C4-2B (cell line): ENCODE measurements at regions not wholly inside any gene's neighbourhood (a gene's known extent, or its start where the extent isn't known, plus 50 kb on each side); places are given as distances from the start of the nearest gene placed in this dataset.

Experiments
- H3K27ac ChIP-seq: fragments of 450-650 bp; 2 replicates; pipeline ENCODE4 v1.5.1; 2017
- CTCF ChIP-seq: fragments of 450-650 bp; conservative IDR thresholded peaks from 2 replicates; pipeline ENCODE4 v1.5.1; 2017; ENCODE audit warnings: mild to moderate bottlenecking
- ZFX ChIP-seq: fragments of 450-650 bp; IDR thresholded peaks from 2 replicates; pipeline ENCODE4 v1.6.1; 2017

GRCh38 chr6:90940812-90941481 lies 354.1 kb upstream of the MAP3K7 start:
- no peak overlapping the region for H3K27ac ChIP-seq
- TF ChIP-seq ZFX (no peak), CTCF (peak; percentile 30)

- no peak for TF ChIP-seq CTCF
- no peak overlapping the region for H3K27ac ChIP-seq
Measured at GRCh38 chr6:90939906-90940305, 353.0 kb upstream of the MAP3K7 start.

GRCh38 chr6:90938122-90938521 lies 351.2 kb upstream of the MAP3K7 start:
- TF ChIP-seq CTCF (no peak), ZFX (no peak)

DNA sequence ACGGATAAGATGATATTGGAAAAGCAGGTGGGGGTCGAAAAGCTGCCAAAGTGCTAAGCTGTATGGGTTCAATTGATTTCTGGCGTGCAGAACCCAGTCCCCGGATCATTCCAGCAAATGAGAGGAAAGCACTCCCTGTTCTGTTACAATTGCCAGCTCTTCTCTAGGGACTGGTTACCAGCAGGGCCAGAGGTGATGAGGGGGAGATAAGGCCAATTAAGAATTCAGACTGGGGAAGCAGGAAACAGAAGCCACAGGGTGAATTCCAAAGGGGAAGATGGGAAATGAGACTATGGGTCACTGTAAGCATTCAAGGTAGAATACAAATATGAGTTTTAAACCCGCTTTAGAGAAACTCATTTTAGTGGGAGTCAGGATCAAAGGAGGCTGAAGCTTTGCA lies 349.4 kb upstream of the MAP3K7 start:
- TF ChIP-seq ZFX (no peak), CTCF (no peak)
- no peak overlapping the region for H3K27ac ChIP-seq

More at GRCh38 chr6:90938122-90938521, 351.2 kb upstream of the MAP3K7 start:
- H3K27ac ChIP-seq, result no peak overlapping the region

- no peak for TF ChIP-seq ZFX
- TF ChIP-seq CTCF, result no peak
- H3K27ac ChIP-seq, result no peak overlapping the region
Measured at GRCh38 chr6:90934966-90935365, 348.1 kb upstream of the MAP3K7 start.

- TF ChIP-seq ZFX, result no peak
- no peak for TF ChIP-seq CTCF
- H3K27ac ChIP-seq, result no peak overlapping the region
Measured at GRCh38 chr6:90934081-90934480, 347.2 kb upstream of the MAP3K7 start.

DNA sequence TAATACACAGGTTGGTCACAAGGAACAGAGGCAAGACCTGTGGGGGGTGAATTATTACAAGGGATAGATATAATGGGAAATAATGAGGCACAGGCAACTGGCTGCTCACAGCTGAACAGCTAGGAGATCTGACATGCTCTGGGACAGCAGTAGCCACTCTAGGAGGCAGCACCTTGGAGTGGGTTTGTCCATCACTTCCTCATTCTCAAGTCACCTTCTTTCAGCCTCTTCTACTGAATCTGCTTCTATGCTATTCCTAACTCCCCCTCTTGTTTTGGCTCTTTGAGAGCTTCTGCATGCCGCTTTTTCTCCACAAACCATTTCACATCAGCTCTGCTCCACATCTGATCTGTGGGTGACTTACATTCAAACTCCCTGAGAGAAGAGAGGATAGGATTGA lies 345.5 kb upstream of the MAP3K7 start:
- no peak overlapping the region for H3K27ac ChIP-seq

More for the DNA sequence above, 345.5 kb upstream of the MAP3K7 start:
- TF ChIP-seq CTCF, result no peak
- no peak for TF ChIP-seq ZFX
